Neutrophil (primary cell): ENCODE measurements at regions not wholly inside any gene's neighbourhood (a gene's known extent, or its start where the extent isn't known, plus 50 kb on each side); places are given as distances from the start of the nearest gene placed in this dataset.
A peak's percentile ranks its signal among the peaks of the same experiment; 100 is the strongest.

Source experiments
- H3K27ac ChIP-seq: fragments of 200-600 bp; sonication (generic); 2 replicates; pipeline ENCODE4 v1.5.1; 2016; ENCODE audit warnings: mild to moderate bottlenecking, moderate library complexity
- H3K27me3 ChIP-seq: fragments of 200-600 bp; sonication (generic); 2 replicates; pipeline ENCODE4 v1.6.0; 2016; ENCODE audit warnings: mild to moderate bottlenecking
- H3K36me3 ChIP-seq: fragments of 200-600 bp; sonication (generic); 2 replicates; pipeline ENCODE4 v1.5.1; 2017
- H3K4me1 ChIP-seq, 2 experiments: fragments of 200-600 bp in 1 of 2; sonication (generic) in 1 of 2; 1 replicate in 1 of 2; 2 replicates in 1 of 2; pipeline versions ENCODE4 v1.5.1 to v1.6.1; 2013 to 2016; ENCODE audit warnings: low read depth in 1 of 2, low read length in 1 of 2, mild to moderate bottlenecking in 1 of 2, moderate library complexity in 1 of 2; ENCODE audit not compliant: control insufficient read depth in 1 of 2, insufficient read depth in 1 of 2
- H3K4me3 ChIP-seq, 2 experiments: fragments of 200-600 bp in 1 of 2; sonication (generic) in 1 of 2; 1 replicate in 1 of 2; 2 replicates in 1 of 2; pipeline ENCODE4 v1.5.1; 2013 to 2016; ENCODE audit warnings: low read depth in 1 of 2, low read length in 1 of 2, mild to moderate bottlenecking in 1 of 2, moderate library complexity in 1 of 2
- H3K9me3 ChIP-seq: fragments of 200-600 bp; sonication (generic); 2 replicates; pipeline ENCODE4 v1.5.1; 2016
- TF ChIP-seq, protein P1 (sequence below): fragments of 200-600 bp; sonication (generic); IDR thresholded peaks from 2 replicates; pipeline ENCODE4 v1.5.1; 2016; ENCODE audit warnings: antibody characterized with exemption

DNA sequence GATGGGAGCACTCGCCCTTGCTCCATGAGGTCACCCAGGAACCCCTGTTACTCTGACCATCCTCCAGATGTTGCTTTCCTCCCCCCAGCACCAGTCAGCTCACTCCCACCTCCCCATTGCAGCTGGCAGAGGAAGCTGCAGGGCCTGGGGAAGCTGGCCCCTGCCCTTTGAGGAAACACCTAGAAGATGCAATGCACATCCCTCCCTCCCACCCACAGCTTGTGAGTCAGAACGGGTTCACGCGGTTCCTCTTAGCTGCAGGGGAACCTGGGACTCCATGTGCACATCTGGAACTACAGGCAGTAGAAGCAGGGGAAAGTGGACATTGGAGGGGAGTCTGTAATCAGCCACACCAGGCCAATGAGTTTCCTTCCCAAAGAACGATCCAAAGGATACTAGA, 96.9 kb downstream of the KATNIP start:
- Histone ChIP-seq H3K4me3 (no peak overlapping the region), H3K27ac (no peak overlapping the region), H3K4me1 (peaks cover 34 to 38% of the 10 kb centered on the region in 2 experiments), H3K27me3 (no peaks in the 10 kb centered on the region), H3K36me3 (peaks cover 14% of the 10 kb centered on the region), H3K9me3 (no peaks in the 10 kb centered on the region)
- TF ChIP-seq, protein P1, sequence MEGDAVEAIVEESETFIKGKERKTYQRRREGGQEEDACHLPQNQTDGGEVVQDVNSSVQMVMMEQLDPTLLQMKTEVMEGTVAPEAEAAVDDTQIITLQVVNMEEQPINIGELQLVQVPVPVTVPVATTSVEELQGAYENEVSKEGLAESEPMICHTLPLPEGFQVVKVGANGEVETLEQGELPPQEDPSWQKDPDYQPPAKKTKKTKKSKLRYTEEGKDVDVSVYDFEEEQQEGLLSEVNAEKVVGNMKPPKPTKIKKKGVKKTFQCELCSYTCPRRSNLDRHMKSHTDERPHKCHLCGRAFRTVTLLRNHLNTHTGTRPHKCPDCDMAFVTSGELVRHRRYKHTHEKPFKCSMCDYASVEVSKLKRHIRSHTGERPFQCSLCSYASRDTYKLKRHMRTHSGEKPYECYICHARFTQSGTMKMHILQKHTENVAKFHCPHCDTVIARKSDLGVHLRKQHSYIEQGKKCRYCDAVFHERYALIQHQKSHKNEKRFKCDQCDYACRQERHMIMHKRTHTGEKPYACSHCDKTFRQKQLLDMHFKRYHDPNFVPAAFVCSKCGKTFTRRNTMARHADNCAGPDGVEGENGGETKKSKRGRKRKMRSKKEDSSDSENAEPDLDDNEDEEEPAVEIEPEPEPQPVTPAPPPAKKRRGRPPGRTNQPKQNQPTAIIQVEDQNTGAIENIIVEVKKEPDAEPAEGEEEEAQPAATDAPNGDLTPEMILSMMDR = no peak

DNA sequence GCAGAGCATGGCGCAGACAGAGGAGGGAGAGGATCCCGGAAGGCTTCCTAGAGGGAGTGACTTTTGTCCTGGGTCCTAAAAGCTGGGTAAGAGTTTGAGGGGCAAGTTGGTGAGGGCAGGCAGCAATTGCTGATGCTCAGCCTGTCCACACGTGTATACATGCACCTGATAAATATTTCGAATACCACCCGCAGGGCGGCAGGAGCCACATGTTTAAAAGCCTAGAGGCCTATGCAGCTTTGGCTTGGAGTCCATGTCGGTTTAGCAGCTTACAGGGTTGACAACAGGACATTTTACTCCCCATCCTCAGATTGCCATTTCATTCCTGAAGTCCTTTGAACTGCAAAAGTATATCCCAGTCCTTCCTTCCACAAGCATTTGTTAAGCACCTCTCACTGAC, 99.1 kb downstream of the KATNIP start:
- TF ChIP-seq, protein P1 = no peak
- H3K27me3 ChIP-seq = no peaks in the 10 kb centered on the region
- no peak overlapping the region for H3K27ac ChIP-seq
- no peaks in the 10 kb centered on the region for H3K9me3 ChIP-seq
- no peak overlapping the region for H3K4me3 ChIP-seq
- H3K4me1 ChIP-seq = peaks cover 33 to 37% of the 10 kb centered on the region in 2 experiments
- H3K36me3 ChIP-seq = peaks cover 14% of the 10 kb centered on the region

DNA sequence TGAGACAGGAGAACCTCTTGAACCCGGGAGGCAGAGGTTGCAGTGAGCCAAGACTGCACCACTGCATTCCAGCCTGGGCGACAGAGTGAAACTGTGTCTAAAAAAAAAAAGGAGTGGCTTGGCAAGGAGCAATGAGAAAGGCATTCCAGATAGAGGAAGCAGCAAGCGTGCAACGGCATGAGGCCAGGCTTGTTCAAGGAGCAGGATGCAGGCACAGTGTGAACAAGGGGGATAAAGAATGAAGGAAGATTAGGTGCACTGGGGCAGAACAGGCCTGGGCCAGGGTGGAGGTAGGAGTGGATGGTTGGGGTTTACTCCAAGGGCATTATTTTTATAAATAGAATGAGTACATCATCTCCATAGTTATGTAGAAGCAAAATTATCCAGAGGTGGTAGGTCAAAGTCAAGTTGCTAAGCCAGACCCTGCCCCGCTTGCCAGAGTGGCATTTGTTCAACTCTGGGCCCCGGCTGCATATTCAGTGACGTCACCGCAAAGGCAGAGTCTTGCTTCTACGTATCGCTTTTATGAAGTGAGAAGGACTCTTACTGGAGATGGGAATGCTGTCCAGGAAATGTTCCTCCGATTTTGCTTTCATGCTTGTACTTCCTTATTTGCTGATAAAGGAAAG, 100.2 kb downstream of the KATNIP start:
- Histone ChIP-seq H3K4me3 (no peak overlapping the region), H3K36me3 (peaks cover 9% of the 10 kb centered on the region), H3K27me3 (no peaks in the 10 kb centered on the region), H3K4me1 (peaks cover 33 to 37% of the 10 kb centered on the region in 2 experiments), H3K9me3 (no peaks in the 10 kb centered on the region), H3K27ac (no peak overlapping the region)
- TF ChIP-seq, protein P1 = no peak

DNA sequence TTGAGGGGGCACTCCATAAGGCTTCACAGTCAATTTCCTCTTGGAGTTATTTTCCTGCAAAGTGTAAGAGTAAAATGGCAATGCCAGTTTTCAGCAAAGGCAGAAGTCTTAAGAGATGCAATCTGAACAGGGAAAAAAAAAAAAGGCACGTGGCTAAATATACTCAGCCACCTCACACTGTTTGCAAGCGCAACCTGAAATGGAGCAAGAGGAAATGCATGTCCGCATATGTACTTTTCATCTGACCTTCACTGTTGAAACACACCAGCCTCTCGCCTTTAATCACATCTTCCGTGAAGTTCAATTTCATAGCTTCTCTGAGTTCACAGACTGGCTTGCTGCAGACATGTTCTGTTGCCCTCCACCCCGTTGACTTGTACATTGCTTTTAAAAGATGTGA, 101.4 kb downstream of the KATNIP start:
- no peak overlapping the region for H3K4me3 ChIP-seq
- H3K27ac ChIP-seq = peak overlapping the region; percentile 7
- no peaks in the 10 kb centered on the region for H3K9me3 ChIP-seq
- H3K4me1 ChIP-seq = peaks cover 30 to 36% of the 10 kb centered on the region in 2 experiments
- H3K36me3 ChIP-seq = peaks cover 18% of the 10 kb centered on the region
- TF ChIP-seq, protein P1 = no peak
- H3K27me3 ChIP-seq = no peaks in the 10 kb centered on the region

DNA sequence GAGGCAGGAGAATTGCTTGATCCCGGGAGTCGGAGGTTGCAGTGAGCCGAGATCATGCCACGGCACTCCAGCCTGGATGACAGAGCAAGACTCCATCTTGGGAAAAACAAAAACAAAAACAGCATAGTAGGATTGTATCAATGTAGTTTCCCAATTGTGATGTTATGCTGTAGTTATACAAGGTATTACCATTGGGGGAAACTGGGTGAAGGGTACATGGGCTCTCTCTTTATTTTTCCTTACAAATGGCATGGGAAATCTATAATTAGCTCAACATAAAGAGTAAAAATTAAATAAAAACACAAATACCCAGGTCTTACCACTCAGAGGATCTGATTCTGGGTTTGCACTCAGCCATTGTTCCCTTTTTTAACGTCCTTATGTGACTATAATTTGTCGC, 107.9 kb downstream of the KATNIP start:
- Histone ChIP-seq H3K4me3 (no peak overlapping the region), H3K27ac (no peak overlapping the region), H3K36me3 (peaks cover 8% of the 10 kb centered on the region), H3K4me1 (no peaks in the 10 kb centered on the region), H3K27me3 (no peaks in the 10 kb centered on the region), H3K9me3 (no peaks in the 10 kb centered on the region)
- TF ChIP-seq, protein P1 = no peak
